Spleen (tissue), 11 donors: ENCODE measurements at regions not wholly inside any gene's neighbourhood (a gene's known extent, or its start where the extent isn't known, plus 50 kb on each side); places are given as distances from the start of the nearest gene placed in this dataset.

Source experiments
- DNase-seq: peaks from one replicate; pipeline ENCODE4 v3.0.0-alpha.2; 2020
- H3K27ac ChIP-seq, 8 donors: fragments of 200-600 bp; sonication (generic) in 7 of 8; 1 replicate in 4 of 8; 2 replicates in 4 of 8; pipeline versions ENCODE4 v1.5.0 to v1.8.0; 2016 to 2021; ENCODE audit warnings: inconsistent platforms in 4 of 8, mild to moderate bottlenecking in 4 of 8, moderate library complexity in 1 of 8
- H3K27me3 ChIP-seq, 7 donors: fragments of 200-600 bp; sonication (generic) in 6 of 7; replicated peaks in 1 of 7; 1 replicate in 4 of 7; 2 replicates in 3 of 7; pipeline versions ENCODE4 v1.5.0 to v1.8.0; 2016 to 2021; ENCODE audit warnings: inconsistent platforms in 3 of 7, mild to moderate bottlenecking in 1 of 7
- H3K36me3 ChIP-seq, 6 donors: fragments of 200-600 bp; sonication (generic) in 5 of 6; 1 replicate in 4 of 6; 2 replicates in 2 of 6; pipeline versions ENCODE4 v1.5.0 to v1.8.0; 2016 to 2021; ENCODE audit warnings: inconsistent platforms in 2 of 6
- H3K4me1 ChIP-seq, 6 donors: fragments of 200-600 bp; sonication (generic) in 5 of 6; 1 replicate in 3 of 6; 2 replicates in 3 of 6; pipeline versions ENCODE4 v1.5.0 to v1.8.0; 2016 to 2021; ENCODE audit warnings: inconsistent platforms in 3 of 6
- H3K4me3 ChIP-seq, 8 donors: fragments of 200-600 bp; sonication (generic) in 7 of 8; 1 replicate in 4 of 8; 2 replicates in 4 of 8; pipeline versions ENCODE4 v1.5.0 to v1.8.0; 2016 to 2021; ENCODE audit warnings: inconsistent platforms in 4 of 8, mild to moderate bottlenecking in 4 of 8, moderate library complexity in 2 of 8
- H3K9me3 ChIP-seq, 8 donors: fragments of 200-600 bp; sonication (generic) in 7 of 8; 1 replicate in 4 of 8; 2 replicates in 4 of 8; pipeline versions ENCODE4 v1.5.0 to v1.8.0; 2016 to 2021; ENCODE audit warnings: inconsistent platforms in 4 of 8
- CTCF ChIP-seq, 11 experiments: fragments of 200-600 bp in 7 of 11; fragments of 450-650 bp in 4 of 11; sonication (generic) in 4 of 11; IDR thresholded peaks in 8 of 11; conservative IDR thresholded peaks in 3 of 11; 1 replicate in 7 of 11; 2 replicates in 4 of 11; pipeline versions ENCODE4 v1.4.0 to v1.8.0; 2016 to 2021; ENCODE audit warnings: antibody characterized with exemption in 11 of 11, inconsistent platforms in 4 of 11, mild to moderate bottlenecking in 1 of 11
- POLR2A ChIP-seq, 3 donors: fragments of 450-650 bp; IDR thresholded peaks; one replicate each; pipeline ENCODE4 v1.5.1; 2017; ENCODE audit warnings: antibody characterized with exemption in 3 of 3, mild to moderate bottlenecking in 1 of 3
- POLR2AphosphoS5 ChIP-seq, 3 donors: sonication (generic); formaldehyde crosslinking; IDR thresholded peaks; one replicate each; pipeline ENCODE4 v1.5.1; 2017; ENCODE audit warnings: antibody characterized with exemption in 3 of 3
- WGBS, 5 donors: extraction: QIAGEN DNeasy Blood & Tissue Kit in 3 of 5; methylation state at CpG; one replicate each; pipeline versions ENCODE4 v1.1.5 to v1.1.7; 2013 to 2018; 5-methylcytosine and 5-hydroxymethylcytosine counted together
- intact Hi-C: fragments of 100-400 bp; cut with DNase I; formaldehyde crosslinking; loops from one replicate; pipeline ENCODE4 v1.15.0; 2023; ENCODE audit warnings: low total_unique reads
- donor health status: healthy with polysubstance abuse.
- donor health status: DM: no; HTN: no; CAD: no; lungs with moderate emphysema.
- donor health status: DM: no; HTN: no; CAD: no.
- donor health status: Bipolar disorder and iron deficiency.
- donor health status: healthy.
- donor health status: DM: no; HTN: no; CAD: no.
- donor health status: DM: yes; HTN: yes; CAD: no.

GRCh38 chr4:60817609-60818008, 382.5 kb upstream of the ADGRL3 start:
- Histone ChIP-seq H3K9me3 (peaks cover 0 to 6% (median 0%) of the 10 kb centered on the region in 8 donors), H3K27me3 (no peaks in the 10 kb centered on the region), H3K36me3 (no peaks in the 10 kb centered on the region), H3K4me1 (no peaks in the 10 kb centered on the region), H3K27ac (no peak overlapping the region), H3K4me3 (no peak overlapping the region)
- intact Hi-C loops = no loop called here
- DNase-seq = no peak
- TF ChIP-seq CTCF (IDR thresholded peaks at IDR 0.05 in 8 of 11, conservative IDR thresholded peaks at IDR 0.05 in 3 of 11) (no peak), POLR2AphosphoS5 (IDR thresholded peaks at IDR 0.05) (no peak)
- WGBS, 5 donors = 71 to 95% (median 90%) methylated on average over 1 of the region's 1 CpG

GRCh38 chr4:60822986-60823385, 377.1 kb upstream of the ADGRL3 start:
- Histone ChIP-seq H3K36me3 (no peaks in the 10 kb centered on the region), H3K4me3 (no peak overlapping the region), H3K4me1 (no peaks in the 10 kb centered on the region), H3K9me3 (peaks cover 0 to 6% (median 0%) of the 10 kb centered on the region in 8 donors), H3K27me3 (no peaks in the 10 kb centered on the region), H3K27ac (no peak overlapping the region)
- TF ChIP-seq POLR2A (IDR thresholded peaks at IDR 0.05) = no peak
- TF ChIP-seq POLR2AphosphoS5 (IDR thresholded peaks at IDR 0.05) = no peak
- TF ChIP-seq CTCF (IDR thresholded peaks at IDR 0.05 in 8 of 11, conservative IDR thresholded peaks at IDR 0.05 in 3 of 11) = no peak
- no peak for DNase-seq
- WGBS, 5 donors = 67 to 82% (median 76%) methylated on average over 2 of the region's 2 CpGs
- intact Hi-C loops = no loop called here

- TF ChIP-seq CTCF (IDR thresholded peaks at IDR 0.05 in 8 of 11, conservative IDR thresholded peaks at IDR 0.05 in 3 of 11) (no peak), POLR2AphosphoS5 (IDR thresholded peaks at IDR 0.05) (no peak), POLR2A (IDR thresholded peaks at IDR 0.05) (no peak)
- Histone ChIP-seq H3K36me3 (no peaks in the 10 kb centered on the region), H3K4me1 (no peaks in the 10 kb centered on the region), H3K4me3 (no peak overlapping the region), H3K9me3 (peaks cover 0 to 9% (median 0%) of the 10 kb centered on the region in 8 donors), H3K27ac (no peak overlapping the region), H3K27me3 (no peaks in the 10 kb centered on the region)
- intact Hi-C loops = no loop called here
- 72 to 90% (median 76%) methylated on average over 1 of the region's 1 CpG for WGBS, 5 donors
- no peak for DNase-seq
Observed at GRCh38 chr4:60840020-60840419, 360.1 kb upstream of the ADGRL3 start.

- TF ChIP-seq POLR2A (IDR thresholded peaks at IDR 0.05) (no peak), CTCF (IDR thresholded peaks at IDR 0.05 in 8 of 11, conservative IDR thresholded peaks at IDR 0.05 in 3 of 11) (no peak), POLR2AphosphoS5 (IDR thresholded peaks at IDR 0.05) (no peak)
- Histone ChIP-seq H3K4me1 (no peaks in the 10 kb centered on the region), H3K9me3 (peaks cover 0 to 7% (median 0%) of the 10 kb centered on the region in 8 donors), H3K27ac (no peak overlapping the region), H3K4me3 (no peak overlapping the region), H3K27me3 (no peaks in the 10 kb centered on the region), H3K36me3 (no peaks in the 10 kb centered on the region)
- intact Hi-C loops = no loop called here
- no peak for DNase-seq
- 74 to 88% (median 79%) methylated on average over 4 of the region's 4 CpGs for WGBS, 5 donors
Observed at GRCh38 chr4:60846678-60847077, 353.4 kb upstream of the ADGRL3 start.
